ENCODE measurements at regions not wholly inside any gene's neighbourhood (a gene's known extent, or its start where the extent isn't known, plus 50 kb on each side); places are given as distances from the start of the nearest gene placed in this dataset.

GRCh38 chr1:98478121-98478520 lies 183.4 kb upstream of the SNX7 start:
- DNase-seq: no peak

GRCh38 chr1:98472878-98473277 lies 188.6 kb upstream of the SNX7 start:
- no peak for DNase-seq

- DNase-seq: no peak
Measured at GRCh38 chr1:98471633-98472032, 189.9 kb upstream of the SNX7 start.

DNA sequence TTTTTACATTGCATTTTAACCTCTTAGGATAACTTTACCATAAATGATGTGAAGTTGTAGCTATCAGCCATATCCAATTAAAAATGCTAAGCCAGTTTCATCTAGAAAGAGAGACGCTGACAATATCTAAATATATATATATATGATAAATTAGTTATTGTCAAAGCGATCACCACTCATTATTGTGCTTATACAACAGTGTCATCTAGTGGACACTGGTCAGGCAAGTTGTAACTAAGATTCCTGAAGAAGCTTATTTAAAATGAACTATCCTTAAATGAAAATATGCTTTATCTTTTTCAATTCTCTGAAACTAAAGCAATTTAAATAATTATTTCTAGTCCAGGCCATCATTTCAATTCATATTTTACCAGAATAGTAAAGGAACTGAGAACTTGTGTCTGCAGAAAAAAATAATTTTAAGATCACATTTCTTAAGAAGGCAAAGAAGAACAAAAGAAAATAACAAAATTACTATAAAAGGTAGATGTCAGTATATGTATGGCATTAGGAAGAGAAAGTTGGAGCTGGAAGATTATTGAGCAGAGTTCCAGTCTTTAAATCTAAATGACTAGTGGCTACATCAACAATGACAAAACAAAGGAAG lies 193.3 kb upstream of the SNX7 start:
- peak; percentile 87 for DNase-seq

DNA sequence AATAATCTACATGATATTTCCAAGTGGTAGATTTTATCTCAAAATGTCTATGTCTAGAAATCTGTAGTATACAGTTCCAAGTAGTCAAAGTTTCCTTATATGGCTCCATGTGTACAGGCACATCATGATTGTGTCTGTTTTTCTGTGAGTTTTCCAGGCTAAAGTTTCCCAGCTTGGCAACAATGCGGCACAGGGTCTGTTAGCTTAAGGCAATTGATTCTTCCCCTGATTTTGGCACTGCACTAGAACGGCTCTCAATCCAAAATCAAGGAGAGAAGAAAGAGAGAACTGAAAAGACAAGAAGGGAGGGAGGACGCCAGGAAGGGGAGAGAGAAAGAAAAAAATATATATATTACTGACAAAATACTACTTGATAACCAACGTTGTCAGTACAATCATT lies 193.9 kb upstream of the SNX7 start:
- DNase-seq: peak; percentile 19

- DNase-seq: no peak
Measured at GRCh38 chr1:98467122-98467521, 194.4 kb upstream of the SNX7 start.

DNA sequence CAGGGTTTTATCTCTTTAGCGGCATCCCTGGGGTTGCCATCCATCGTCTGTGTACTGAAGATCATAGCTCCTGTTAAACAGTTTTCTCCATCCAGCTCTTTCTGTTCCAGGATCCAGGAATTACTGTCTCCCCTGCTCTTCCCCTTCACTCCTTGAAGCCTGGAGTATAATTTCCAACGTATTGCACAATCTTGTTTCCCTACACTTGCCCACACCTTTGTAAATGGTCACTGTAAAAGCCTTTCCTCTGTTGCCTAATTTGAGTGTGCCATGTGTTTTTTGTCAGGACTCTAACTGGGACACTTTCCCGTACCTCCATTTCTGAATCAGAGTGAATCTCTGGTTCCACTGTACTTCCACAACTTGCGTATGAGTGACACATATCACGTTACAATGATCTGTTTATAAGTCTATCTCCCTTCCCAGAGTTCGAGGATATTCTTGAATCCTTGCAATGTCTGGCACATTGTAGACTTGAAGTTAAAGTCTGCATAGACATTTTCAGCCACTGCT lies 199.6 kb upstream of the SNX7 start:
- DNase-seq: no peak

GRCh38 chr1:98460136-98460535 lies 201.4 kb upstream of the SNX7 start:
- DNase-seq: no peak

GRCh38 chr1:98459486-98459870 lies 202.0 kb upstream of the SNX7 start:
- no peak for DNase-seq

DNA sequence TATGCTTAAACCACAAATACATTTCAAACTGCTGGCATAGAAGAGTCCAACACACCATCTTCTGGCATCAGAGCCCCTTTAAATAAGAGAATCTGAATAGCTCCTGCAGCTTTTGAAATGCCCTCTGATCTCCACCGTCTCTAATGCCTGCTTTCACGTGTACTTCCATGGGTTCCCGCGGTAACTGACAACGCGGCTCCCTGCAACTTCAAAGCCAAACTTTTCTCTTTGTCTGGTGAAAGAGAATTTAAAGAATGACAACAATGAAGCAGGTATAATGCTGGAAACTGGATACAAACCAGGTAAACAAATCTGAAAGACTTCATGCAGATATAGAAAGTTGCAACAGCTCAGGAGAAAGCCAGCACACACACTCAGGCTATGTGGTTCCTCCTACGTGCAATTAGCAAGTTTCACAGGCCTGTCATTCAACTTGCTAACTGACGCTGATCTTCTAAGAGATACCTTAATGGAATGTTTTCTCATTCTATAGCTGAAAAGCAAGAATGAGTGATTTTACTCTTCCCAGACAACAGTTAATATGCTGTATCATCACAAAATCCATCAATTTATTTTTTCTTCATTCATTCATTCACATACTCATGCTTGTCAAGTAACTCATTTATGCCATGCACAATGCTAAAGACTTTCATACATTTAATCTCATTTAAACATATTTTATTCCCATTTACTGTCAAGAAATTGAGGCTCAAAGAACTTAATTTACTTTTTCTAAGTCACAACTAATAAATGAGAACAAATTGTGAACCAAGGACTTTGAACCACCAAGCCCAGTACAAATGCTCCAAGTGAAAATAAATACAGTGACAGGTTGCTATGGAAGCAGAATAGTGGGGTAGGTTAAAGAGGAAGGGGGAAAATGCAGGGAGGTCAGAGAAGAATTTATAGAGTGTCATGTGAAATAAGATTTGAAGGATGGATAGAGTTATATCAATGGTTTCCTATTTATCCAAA lies 202.7 kb upstream of the SNX7 start:
- DNase-seq: no peak

- no peak for DNase-seq
Measured at GRCh38 chr1:98457248-98457647, 204.3 kb upstream of the SNX7 start.

GRCh38 chr1:98454666-98455065 lies 206.9 kb upstream of the SNX7 start:
- DNase-seq: no peak

DNA sequence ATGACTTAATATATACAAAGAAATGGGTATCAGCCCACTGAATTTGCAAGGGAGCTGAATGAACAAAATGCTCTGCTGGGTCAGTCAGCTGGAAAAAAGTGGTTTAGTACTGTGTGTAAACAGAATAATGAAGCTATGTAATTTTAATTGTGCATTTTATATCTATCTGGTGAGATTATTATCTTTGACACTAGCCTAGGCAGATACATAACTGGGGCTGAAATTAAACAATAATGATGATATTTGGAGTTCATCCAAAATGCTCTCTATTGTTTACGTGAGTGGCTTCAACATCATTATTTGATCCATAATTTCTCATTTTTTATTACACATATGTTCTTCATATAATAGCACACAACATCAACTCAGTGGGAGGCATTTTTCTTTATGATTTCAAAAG lies 208.5 kb upstream of the SNX7 start:
- DNase-seq: no peak

- peak; percentile 41 for DNase-seq
Measured at GRCh38 chr1:98452162-98452561, 209.4 kb upstream of the SNX7 start.

DNA sequence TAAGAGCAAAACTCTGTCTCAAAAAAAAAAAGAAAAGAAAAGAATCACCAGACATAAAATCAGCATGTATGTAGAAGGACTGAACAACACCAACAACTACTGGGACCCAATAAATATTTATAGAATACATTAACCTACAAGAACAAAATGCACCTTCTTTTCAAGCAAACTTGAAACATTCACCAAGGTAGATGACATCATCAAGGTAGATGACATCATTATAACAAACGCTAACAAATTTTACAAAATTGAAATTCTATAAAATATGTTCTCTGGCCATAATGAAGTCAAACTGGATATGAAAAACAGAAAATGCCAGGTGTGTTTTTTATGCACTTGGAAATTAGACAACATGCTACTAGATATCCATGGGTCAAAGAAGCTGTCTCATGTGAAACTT lies 220.2 kb upstream of the SNX7 start:
- DNase-seq: no peak

GRCh38 chr1:98439471-98439870 lies 222.1 kb upstream of the SNX7 start:
- no peak for DNase-seq

- DNase-seq: no peak
Measured at GRCh38 chr1:98437540-98437939, 224.0 kb upstream of the SNX7 start.

DNA sequence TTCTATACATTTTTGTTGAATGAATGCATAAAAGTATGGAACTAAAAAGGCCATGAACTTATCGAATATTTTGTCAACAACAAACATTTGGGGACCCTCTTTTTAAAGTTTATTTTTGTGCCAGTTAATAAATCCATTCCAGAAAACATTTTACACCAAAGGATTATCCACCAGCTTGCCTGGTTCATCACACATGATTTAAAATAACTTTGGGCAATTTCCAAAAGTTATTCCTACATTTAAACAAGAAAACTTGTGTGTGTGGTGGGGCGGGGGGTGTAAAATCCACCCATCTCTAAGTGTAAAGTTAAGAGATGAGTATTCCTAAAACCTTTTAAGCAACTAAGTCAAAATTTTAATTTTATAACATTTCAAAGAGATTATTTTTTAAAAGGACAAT lies 224.5 kb upstream of the SNX7 start:
- DNase-seq: no peak

DNA sequence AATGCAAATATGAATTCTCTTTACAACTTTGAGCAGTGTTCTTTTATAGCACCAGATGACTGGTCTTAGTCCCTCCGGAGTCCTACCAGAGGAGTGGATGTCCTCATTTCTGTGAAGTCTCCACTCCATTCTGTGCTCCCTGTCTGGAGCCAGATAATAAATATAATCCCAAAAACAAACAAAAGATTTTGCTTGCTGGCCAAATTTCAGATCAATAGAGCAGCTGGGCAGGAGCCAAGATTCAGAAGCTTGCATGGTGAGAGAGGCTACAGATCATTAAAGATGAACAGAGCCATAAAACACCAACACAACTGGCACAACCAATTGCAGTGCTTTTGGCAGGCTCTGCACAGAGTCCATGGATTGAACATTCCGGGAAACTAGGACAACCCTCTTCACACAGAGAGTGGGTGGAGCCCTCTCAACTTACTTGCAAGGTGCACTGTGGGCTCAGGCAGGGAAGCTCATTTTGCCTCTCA lies 231.5 kb upstream of the SNX7 start:
- DNase-seq: no peak

- DNase-seq: no peak
Measured at GRCh38 chr1:98428864-98429263, 232.7 kb upstream of the SNX7 start.

- DNase-seq: no peak
Measured at GRCh38 chr1:98427664-98428063, 233.9 kb upstream of the SNX7 start.

- DNase-seq: no peak
Measured at GRCh38 chr1:98426092-98426491, 235.4 kb upstream of the SNX7 start.

GRCh38 chr1:98422816-98423215 lies 238.7 kb upstream of the SNX7 start:
- no peak for DNase-seq

DNA sequence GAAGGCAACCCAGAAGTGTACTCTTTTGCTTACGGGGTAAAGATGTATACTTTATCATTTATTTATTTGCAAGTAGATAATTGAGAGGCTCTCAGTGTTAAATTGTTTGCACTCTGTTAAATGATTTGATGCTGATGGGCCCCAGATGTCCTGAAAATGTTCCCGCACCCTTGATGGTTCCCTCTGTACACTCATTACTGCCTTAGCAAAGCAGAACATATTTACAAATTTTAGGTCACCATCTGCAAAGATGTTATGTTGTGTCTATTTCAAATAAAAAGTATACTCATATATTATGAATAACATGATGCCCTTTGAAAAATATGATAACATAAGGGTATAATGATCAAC lies 240.5 kb upstream of the SNX7 start:
- no peak for DNase-seq
